Renal pelvis (tissue), 1 donor: ENCODE measurements at regions not wholly inside any gene's neighbourhood (a gene's known extent, or its start where the extent isn't known, plus 50 kb on each side); places are given as distances from the start of the nearest gene placed in this dataset.
"Not testable (repeated sequence)": the region's sequence is repeated elsewhere in the genome, so short reads cannot be mapped to it uniquely, and the experiment has no call there.

Experiments used
- DNase-seq: peaks from one replicate; pipeline ENCODE4 v3.0.0-alpha.2; 2013

DNA sequence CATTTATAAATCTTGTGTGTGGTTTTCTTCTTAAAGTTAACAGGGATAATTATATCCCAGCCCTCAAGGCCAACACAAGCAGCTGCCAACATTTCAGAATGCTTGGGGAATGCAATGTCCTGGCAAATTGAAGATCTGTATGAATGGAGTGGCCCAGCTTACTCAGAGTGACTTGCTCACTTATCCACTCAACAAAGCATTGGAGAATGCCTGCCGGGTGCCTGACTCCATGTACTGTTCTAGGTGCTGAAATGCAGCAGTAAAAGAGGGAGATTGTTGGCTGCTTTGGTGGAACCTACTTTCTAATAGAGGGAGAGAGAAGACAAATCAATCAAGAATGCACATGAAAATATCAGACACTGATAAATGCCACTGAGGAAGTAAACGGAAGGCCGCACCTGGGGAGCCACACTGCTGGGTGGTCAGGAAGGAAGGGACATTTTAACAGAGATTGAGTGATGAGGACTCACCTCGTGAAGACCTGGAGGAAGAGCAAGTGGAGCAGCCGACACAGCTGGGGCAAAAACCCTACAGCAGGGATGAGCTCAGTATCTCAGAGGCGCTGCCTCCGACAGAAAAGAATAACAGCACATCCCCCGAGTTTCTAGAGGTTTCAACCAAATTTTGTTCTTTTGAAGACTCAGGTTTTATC is 61.2 kb upstream of the VASH1 start:
- no peak for DNase-seq

DNA sequence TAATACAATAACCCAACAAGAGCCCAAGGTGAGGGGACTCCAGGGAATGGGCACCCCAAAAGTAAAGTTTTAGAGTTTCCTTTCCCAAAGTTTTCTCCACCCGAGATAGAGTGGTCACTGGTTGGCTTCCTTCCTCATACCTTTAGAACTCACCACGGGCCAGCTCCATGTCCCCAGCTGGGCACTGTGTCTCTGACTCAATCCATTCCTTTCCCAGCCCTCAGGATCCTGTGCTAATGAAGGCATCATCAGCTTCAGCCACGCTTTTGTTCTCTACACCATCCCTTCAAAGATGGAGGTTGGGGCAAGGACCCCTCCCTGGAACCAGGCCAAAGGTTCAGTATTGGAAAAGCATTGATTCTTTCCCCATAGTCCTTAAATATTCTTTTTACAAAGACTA is 59.8 kb upstream of the VASH1 start:
- DNase-seq = no peak

DNA sequence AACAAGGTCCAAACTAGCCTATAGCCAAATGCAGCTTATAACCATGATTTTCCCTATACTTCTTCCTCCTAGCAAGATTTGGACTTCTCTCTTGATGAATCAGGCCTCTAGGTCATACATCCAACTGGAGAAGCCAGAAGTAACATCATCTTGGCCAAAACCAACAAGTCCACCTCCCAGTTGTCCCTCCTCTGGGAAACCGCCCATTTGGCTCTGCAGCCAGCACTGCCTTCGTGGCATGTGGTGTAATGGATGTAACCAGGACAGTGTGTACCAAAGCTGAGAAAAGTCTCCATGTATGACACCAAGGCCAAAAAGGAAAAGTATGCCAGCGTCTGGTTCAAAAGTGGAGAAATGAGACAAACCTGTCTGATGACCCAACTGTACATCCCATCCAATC is 59.3 kb upstream of the VASH1 start:
- no peak for DNase-seq

DNA sequence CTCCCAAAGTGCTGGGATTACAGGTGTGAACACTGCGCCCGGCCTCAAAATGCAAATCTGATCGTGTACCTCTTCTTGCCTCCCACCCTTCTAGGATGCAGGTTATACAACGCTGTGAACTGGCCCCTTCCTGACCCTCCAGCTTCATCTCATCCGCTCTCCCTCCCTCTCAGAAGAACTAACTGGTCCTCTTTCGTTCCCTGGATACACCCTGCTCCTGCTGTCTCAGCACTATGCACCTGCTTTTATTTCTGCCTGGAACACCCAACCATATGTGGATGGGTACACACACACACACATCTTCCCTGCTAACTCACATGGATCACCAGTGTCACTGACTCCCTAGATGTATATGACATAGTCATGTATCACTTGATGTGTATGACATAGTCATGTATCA is 56.1 kb upstream of the VASH1 start:
- no peak for DNase-seq

DNA sequence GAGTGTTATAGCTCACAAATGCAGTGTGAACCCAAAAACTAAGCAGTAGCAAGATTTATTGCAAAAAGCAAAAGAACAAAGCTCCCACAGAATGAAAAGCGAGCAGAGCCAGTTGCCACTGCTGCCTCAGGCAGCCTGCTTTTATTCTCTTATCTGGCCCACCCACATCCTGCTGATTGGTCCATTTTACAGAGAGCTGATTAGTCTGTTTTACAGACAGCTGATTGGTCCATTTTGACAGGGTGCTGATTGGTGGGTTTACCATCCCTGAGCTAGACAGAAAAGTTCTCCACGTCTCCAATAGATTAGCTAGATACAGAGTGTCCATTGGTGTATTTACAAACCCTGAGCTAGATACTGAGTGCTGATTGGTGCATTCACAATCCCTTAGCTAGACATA is 55.1 kb upstream of the VASH1 start:
- DNase-seq = not testable (repeated sequence)

DNA sequence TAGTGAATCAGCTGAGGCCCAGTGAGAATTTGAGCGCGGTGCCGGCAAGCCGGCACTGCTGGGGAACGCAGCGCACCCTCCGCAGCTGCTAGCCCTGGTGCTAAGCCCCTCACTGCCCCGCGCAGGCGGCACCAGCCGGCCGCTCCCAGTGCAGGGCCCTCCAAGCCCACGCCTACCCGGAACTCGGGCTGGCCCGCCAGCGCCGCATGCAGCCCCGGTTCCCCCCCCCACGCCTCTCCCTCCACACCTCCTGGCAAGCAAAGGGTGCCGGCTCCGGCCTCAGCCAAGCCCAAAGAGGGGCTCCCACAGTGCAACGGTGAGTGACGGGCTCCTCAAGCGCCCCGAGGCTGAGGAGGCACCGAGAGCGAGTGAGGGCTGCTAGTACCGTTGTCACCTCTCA is 54.5 kb upstream of the VASH1 start:
- no peak for DNase-seq

DNA sequence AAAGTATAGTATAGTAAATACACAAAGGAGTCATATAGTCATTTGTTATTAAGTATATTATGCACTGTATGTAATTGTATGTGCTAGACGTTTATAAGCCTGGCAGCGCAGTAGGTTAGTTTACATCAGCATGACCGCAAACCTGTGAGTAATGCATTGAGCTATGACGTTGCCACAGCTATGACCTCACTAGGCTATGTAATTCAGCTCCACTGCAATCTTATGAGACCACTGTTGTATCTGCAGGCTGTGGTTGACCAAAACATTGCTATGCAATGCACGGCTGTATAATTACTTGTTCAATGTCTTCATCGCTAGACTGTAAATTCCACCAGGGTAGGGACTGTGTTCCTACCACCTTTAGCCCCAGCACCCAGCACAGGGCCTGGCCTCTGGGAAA is 53.2 kb upstream of the VASH1 start:
- no peak for DNase-seq

DNA sequence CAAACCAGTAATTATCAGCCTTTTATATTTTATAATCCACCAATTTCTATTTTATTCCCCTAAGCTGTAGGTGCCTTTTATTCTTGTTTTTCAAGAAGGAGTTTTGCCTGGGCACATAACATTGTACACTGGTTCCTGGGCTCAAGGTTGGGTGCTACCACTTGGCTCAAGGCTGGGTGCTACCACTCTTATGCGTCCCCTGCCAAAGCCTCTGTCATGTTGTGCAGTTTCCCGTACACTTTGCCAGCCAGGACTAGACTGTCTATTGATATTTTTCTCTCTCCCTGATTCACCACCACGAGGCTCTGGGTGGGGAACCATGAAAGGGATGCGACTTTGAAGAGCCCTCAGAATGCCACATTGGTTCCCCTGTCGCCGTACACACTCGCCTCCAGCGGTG is 52.5 kb upstream of the VASH1 start:
- DNase-seq = no peak

DNA sequence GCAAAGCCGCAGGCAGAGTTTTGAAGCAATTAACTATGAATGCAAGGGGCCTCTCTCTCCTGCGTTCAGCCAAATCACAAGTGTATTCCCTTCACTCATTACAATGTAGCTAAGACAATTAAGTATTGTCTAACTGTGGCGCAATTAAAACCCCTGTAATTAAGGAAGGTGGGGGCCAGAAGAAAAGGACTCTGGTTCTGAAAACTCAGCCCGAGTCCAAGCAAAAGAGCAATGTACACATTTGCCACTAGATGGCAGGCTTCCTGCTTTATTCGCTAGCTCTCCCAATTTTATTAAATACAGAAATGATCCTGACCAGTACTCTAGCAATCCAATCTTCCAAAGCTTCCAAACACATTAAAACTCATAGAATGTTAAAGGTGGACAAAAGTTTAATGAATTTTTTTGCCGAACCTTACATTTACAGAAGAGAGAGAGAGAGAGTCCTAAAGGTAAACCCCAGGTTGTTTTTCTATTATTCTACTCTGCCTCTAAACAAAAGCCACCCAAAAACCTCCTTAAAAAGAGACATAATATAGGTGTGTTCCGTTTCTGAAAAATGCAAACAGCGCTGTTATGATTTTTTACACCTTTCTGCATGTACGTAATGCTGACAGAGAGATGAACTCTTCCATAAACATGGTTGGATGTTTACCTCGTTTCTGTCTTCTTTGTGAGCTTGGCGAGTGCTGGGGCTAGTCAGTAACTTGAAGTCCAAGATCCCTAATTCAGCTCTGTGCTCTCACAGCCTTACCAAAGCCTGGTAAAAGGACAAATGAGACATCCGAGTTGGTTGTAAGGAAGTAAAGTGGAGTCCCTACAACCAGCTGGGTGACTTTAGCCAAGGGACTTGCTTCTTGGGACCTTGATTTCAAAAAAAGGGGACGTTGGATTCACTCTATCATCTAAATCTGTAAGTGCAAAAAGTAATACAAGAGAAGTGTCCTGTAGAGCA is 50.9 kb upstream of the VASH1 start:
- DNase-seq = peak; percentile 41
